ENCODE measurements at regions not wholly inside any gene's neighbourhood (a gene's known extent, or its start where the extent isn't known, plus 50 kb on each side); places are given as distances from the start of the nearest gene placed in this dataset.

- TF ChIP-seq CTCF (conservative IDR thresholded peaks at IDR 0.05): no peak
- peaks cover 4% of the 10 kb centered on the region for H3K9me3 ChIP-seq (ENCODE audit: control insufficient read depth, low read depth, low read length)
- H3K4me2 ChIP-seq (ENCODE audit: insufficient read depth, insufficient read length, low read length): no peak overlapping the region
- no peak for DNase-seq
- no peak overlapping the region for H2BK120ac ChIP-seq (ENCODE audit: low read depth, low read length, poor library complexity, severe bottlenecking)
- H3K27ac ChIP-seq (ENCODE audit: insufficient read length, low read depth, low read length): no peak overlapping the region
- Mint-ChIP-seq H3K36me3 (ENCODE audit: insufficient read depth in 1 of 3, low read depth in 3 of 3) (peaks cover 4 to 10% (median 8%) of the 10 kb centered on the region in 3 experiments; a peak in 6 of 7 replicates), H3K27ac (no peak overlapping the region), H3K4me3 (no peak overlapping the region), H3K4me1 (peaks cover 0 to 14% of the 10 kb centered on the region in 2 experiments; a peak in 2 of 4 replicates), H3K27me3 (ENCODE audit: low read depth) (peaks cover 7% of the 10 kb centered on the region), H3K9me3 (peaks cover 18 to 25% of the 10 kb centered on the region in 2 experiments)
- H2BK5ac ChIP-seq (ENCODE audit: insufficient read length, low read length): no peak overlapping the region
- no peaks in the 10 kb centered on the region for H3K27me3 ChIP-seq (ENCODE audit: insufficient read depth, low read length)
- H3K79me1 ChIP-seq (ENCODE audit: insufficient read depth, low read depth, low read length, poor library complexity, severe bottlenecking): no peaks in the 10 kb centered on the region
- H2BK15ac ChIP-seq (ENCODE audit: low read depth, low read length): no peak overlapping the region
- H2BK12ac ChIP-seq (ENCODE audit: insufficient read length, low read depth, low read length): no peak overlapping the region
- H3K14ac ChIP-seq (ENCODE audit: insufficient read depth, low read length): no peak overlapping the region
- no peak overlapping the region for H3K18ac ChIP-seq (ENCODE audit: insufficient read length, low read depth, low read length)
- whole genome bisulfite sequencing (ENCODE audit: extremely low coverage, insufficient read length, low lambda C conversion rate): 100% methylated on average over 1 of the region's 8 CpGs
- no peak overlapping the region for H2AK5ac ChIP-seq (ENCODE audit: insufficient read length, low read length)
- no peak overlapping the region for H4K91ac ChIP-seq (ENCODE audit: insufficient read length, low read depth, low read length)
- H4K20me1 ChIP-seq (ENCODE audit: control insufficient read depth, insufficient read depth, insufficient read length): no peaks in the 10 kb centered on the region
- H3K23me2 ChIP-seq (ENCODE audit: insufficient read length, low read depth, low read length, poor library complexity, severe bottlenecking): no peaks in the 10 kb centered on the region
- no peak overlapping the region for H3K4ac ChIP-seq (ENCODE audit: low read depth, low read length)
- H3K56ac ChIP-seq (ENCODE audit: insufficient read length, low read depth, low read length): no peak overlapping the region
- no peak overlapping the region for H3K9ac ChIP-seq (ENCODE audit: extremely low read depth, insufficient read length, low read length)
- no peak overlapping the region for H2AFZ ChIP-seq (ENCODE audit: low read length)
- H4K8ac ChIP-seq (replicated peaks; ENCODE audit: insufficient read length, low read depth, low read length): no peak overlapping the region
- H3T11ph ChIP-seq (ENCODE audit: low read length): no peak overlapping the region
- H3K79me2 ChIP-seq (ENCODE audit: insufficient read depth, low read length): no peaks in the 10 kb centered on the region
- H3K4me1 ChIP-seq (ENCODE audit: insufficient read depth, low read length): no peaks in the 10 kb centered on the region; the same call in 1 of the 2 replicates
- H4K5ac ChIP-seq (ENCODE audit: insufficient read length, low read depth, low read length): no peak overlapping the region
- H2BK20ac ChIP-seq (ENCODE audit: low read depth, low read length, poor library complexity, severe bottlenecking): no peak overlapping the region
- no peak overlapping the region for H3K23ac ChIP-seq (ENCODE audit: insufficient read length, low read depth, low read length)
These were observed 51.5 kb upstream of the DIP2C start for GRCh38 chr10:740936-741431.
